Omental fat pad (tissue), 3 donors: ENCODE measurements at regions not wholly inside any gene's neighbourhood (a gene's known extent, or its start where the extent isn't known, plus 50 kb on each side); places are given as distances from the start of the nearest gene placed in this dataset.

ENCODE experiments used
- ATAC-seq: fragments of 150-250 bp; one replicate; pipeline ENCODE4 v1.9.1; 2016; ENCODE audit warnings: mild to moderate bottlenecking, moderate library complexity; ENCODE audit not compliant: low FRiP score
- DNase-seq: peaks from one replicate; pipeline ENCODE4 v3.0.0-alpha.2; 2019; ENCODE audit warnings: low spot score
- TF ChIP-seq, protein P1 (sequence below), 3 donors: fragments of 450-650 bp; IDR thresholded peaks; one replicate each; pipeline ENCODE4 v1.5.1; 2016 to 2017; ENCODE audit warnings: antibody characterized with exemption in 3 of 3, mild to moderate bottlenecking in 3 of 3, moderate library complexity in 2 of 3

DNA sequence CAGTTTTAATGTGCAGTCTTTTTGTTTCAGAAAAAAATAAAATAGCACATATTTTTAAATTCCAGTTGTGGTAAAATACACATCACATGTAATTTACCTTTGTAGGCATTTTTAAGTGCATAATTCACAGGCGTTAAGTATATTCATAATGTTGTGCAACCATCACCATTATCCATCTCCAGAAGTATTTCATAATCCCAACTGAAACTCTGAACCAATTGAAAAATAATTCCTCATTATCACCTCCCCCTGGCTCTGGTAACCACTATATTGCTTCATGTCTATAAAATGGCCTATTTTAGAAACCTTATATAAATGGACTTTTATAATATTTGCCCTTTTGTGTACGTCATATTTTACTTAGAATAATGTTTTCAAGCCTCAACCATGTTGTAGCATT lies 756.5 kb upstream of the KLHL1 start:
- TF ChIP-seq, protein P1, sequence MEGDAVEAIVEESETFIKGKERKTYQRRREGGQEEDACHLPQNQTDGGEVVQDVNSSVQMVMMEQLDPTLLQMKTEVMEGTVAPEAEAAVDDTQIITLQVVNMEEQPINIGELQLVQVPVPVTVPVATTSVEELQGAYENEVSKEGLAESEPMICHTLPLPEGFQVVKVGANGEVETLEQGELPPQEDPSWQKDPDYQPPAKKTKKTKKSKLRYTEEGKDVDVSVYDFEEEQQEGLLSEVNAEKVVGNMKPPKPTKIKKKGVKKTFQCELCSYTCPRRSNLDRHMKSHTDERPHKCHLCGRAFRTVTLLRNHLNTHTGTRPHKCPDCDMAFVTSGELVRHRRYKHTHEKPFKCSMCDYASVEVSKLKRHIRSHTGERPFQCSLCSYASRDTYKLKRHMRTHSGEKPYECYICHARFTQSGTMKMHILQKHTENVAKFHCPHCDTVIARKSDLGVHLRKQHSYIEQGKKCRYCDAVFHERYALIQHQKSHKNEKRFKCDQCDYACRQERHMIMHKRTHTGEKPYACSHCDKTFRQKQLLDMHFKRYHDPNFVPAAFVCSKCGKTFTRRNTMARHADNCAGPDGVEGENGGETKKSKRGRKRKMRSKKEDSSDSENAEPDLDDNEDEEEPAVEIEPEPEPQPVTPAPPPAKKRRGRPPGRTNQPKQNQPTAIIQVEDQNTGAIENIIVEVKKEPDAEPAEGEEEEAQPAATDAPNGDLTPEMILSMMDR (IDR thresholded peaks at IDR 0.05) = no peak
- DNase-seq (no peak), ATAC-seq (no peak)

DNA sequence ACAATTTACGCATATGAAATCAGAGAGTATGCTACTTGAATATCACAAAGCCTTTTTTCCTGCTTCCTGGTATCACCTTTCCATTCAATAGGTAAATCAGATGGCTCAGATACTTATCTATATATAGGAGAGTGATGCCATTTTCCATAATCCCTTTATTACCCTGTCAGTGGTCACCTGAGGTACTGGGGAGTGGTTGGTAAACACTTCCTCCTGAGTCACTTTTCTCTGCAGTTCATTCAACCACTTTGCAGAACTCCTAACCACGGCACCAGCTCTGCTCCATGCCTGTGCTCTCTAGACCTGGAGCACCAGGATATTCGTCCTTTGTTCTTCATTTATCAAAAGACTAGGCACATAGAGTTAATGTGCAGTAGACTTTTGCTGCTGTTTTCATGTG lies 748.5 kb upstream of the KLHL1 start:
- DNase-seq (no peak), ATAC-seq (no peak)
- TF ChIP-seq, protein P1 (IDR thresholded peaks at IDR 0.05) = no peak

DNA sequence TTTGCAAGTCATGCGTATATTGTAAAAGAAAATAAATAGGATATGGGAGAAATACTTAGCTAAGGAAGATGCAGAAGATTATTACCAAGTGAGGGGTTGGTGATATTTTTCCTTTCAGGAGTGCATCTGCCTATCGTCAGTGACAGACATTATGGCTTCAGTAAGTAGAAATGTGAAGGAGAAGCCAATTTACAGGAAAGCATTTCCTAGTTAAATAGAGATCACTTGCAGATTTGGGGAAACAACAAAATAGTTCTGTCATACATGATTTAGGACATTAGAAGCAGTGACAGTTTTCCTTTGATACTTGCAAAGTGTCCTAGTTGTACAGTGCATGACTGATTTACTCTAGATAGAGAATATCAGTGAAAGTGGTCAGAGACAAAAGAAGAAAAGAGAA lies 747.8 kb upstream of the KLHL1 start:
- no peak for ATAC-seq
- no peak for DNase-seq
- TF ChIP-seq, protein P1 (IDR thresholded peaks at IDR 0.05) = no peak

DNA sequence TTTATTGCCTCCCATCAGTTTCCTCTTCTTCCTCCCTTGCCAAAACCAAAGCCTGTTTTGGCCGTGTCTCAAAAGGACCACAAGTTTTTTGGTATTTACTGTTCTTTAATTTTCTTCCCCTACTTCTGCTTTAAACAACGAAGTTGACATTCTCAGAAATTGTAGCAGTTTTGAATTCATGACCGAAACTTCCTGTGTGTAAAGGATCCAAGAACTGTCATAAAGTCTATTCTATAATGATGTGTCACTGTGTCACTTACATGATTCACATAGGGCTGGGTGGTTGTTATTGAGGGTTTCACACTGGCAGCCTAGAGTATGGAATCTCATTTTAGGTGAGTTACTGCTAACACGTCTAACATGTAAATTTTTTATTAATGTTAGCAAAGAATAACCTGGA lies 741.0 kb upstream of the KLHL1 start:
- DNase-seq (no peak), ATAC-seq (no peak)
- TF ChIP-seq, protein P1 (IDR thresholded peaks at IDR 0.05) = no peak

DNA sequence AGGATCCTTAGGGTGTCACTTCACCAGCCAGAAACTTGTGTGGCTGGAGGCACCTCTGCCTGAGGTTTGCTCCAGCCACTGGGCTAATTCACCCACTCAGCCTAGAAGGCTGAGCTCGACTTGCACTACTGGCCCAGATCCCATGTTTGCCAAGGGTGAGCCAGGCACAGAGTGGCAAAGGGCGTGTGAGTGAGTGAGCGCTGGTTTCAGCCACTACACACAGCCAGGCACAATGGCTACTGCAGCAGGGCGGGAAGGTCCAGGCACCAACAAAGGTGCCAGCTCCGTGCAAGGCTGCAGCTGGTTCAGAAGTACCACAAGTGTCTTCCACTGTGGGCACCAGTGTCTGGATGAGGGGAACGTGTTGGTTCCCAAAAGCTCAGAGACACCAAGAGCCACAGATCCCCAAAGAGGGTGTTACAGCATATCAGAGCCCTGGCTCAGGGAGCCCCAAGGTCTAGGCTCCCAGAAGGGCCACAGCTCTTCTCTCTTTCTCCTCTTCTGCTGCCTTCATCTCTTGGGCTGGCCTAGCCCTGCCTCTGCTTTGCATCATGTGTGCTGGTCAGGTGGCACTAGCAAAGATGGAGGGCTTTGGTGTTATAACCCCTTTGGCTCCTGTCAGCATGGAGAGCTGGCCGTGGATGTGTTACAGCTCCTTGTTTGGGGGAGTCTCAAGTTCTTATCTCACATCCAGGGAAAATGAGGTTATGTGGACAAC lies 736.3 kb upstream of the KLHL1 start:
- no peak for DNase-seq
- ATAC-seq = no peak
- TF ChIP-seq, protein P1 (IDR thresholded peaks at IDR 0.05) = no peak

DNA sequence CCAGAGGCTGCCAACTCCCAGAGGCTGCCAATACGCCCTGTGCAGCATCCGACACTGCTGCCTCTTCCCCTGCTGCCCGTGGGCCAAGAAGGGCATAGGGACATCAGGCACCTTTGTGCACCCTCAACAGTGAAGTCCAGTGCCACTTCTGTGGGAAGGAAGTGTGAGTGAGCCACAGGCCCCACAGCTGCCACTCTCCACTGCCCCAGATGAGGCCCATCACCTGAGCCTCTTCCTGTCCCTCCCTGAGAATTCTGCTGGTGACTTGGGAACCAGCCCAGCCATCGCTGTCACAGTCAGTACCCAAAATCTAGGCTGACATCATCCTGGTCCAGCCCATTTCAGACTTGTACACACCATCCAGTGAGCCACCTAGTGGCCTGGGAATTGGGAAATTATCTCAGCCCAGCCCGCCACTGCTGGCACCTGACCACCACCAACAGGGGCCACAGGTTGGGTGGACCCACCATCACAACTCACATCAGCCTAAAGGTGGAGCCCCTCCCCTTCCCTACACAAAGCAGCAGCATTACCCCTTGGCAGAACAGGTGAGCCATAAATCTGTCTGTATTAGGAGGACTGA lies 733.9 kb upstream of the KLHL1 start:
- ATAC-seq (no peak), DNase-seq (no peak)
- TF ChIP-seq, protein P1 (IDR thresholded peaks at IDR 0.05) = no peak
